NCI-H524 (cell line): ENCODE measurements at regions not wholly inside any gene's neighbourhood (a gene's known extent, or its start where the extent isn't known, plus 50 kb on each side); places are given as distances from the start of the nearest gene placed in this dataset.

Source experiments
- DNase-seq, 2 experiments: peaks; one replicate each; lab custom pipeline; 2025; lab: John Stamatoyannopoulos, UW

DNA sequence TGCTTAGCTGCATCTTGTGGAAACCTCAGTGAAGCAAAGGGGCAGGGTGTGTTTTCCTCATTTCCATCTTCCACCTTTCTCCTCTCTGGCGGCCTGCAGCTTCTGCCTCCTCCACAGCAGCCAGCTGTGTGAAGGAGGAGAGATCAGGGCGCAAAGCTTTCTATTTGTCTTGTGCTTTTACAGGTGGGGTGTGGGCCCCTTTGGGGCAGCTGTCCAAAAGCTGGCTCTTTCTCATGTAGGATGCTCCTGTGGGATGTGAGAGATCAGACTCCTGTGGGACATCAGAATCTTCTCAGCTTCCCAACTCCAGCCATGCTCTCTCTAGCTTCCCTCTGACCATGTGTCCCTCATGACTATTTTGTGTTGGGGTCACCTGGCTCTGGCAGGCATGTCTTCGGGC, 227.1 kb downstream of the MID1 start:
- no peak for DNase-seq

DNA sequence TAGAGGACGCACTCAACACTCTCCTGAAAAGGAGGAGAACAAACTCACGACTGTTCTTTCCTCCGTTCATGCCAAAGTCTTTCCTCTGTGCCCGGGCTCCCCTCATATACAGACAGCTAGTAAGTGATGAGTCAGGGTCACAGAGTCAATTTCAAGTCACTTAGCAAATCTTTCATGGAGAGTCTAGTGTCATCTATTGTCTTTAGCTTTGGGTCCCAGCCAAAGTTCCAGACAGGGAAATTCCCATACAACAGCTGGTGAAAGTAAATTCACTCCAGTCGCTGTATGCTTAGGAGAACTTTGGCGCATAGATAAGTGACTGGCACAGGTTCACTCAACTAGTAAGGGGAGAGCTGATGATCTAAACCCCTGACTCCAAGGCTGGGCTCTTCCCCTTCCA, 226.5 kb downstream of the MID1 start:
- DNase-seq = no peak

DNA sequence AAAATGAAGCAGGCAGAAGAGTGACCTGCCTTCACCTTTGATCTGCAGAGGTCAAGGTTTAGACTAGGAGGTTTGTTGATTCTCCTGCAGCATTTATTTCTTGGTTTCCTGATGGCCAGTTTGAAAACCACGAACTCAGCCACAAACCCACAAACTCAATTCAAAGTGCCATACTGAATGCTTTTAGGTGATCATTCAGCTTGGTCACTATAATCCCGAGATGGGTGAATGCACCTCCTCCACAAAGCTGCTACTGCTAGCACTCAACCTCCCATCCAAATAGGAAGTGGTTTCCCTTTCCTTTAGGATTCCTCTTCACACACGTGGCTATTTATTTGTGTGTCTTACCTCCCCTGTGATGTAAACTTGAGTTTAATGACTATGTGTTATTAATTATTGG, 225.2 kb downstream of the MID1 start:
- no peak for DNase-seq
